ENCODE measurements at regions not wholly inside any gene's neighbourhood (a gene's known extent, or its start where the extent isn't known, plus 50 kb on each side); places are given as distances from the start of the nearest gene placed in this dataset.
A peak's percentile ranks its signal among the peaks of the same experiment; 100 is the strongest.

GRCh38 chr7:77484785-77485184 is 52.3 kb upstream of the PTPN12 start:
- no peak for DNase-seq (ENCODE audit: low read depth in 1 of 2, low spot score in 1 of 2)
- Histone ChIP-seq H3K4me3 (replicated peaks; ENCODE audit: insufficient read depth, low read length) (no peak overlapping the region), H3K27ac (replicated peaks) (no peak overlapping the region), H3K27me3 (ENCODE audit: insufficient read depth, poor library complexity, severe bottlenecking) (no peaks in the 10 kb centered on the region)
- TF ChIP-seq, protein P1, sequence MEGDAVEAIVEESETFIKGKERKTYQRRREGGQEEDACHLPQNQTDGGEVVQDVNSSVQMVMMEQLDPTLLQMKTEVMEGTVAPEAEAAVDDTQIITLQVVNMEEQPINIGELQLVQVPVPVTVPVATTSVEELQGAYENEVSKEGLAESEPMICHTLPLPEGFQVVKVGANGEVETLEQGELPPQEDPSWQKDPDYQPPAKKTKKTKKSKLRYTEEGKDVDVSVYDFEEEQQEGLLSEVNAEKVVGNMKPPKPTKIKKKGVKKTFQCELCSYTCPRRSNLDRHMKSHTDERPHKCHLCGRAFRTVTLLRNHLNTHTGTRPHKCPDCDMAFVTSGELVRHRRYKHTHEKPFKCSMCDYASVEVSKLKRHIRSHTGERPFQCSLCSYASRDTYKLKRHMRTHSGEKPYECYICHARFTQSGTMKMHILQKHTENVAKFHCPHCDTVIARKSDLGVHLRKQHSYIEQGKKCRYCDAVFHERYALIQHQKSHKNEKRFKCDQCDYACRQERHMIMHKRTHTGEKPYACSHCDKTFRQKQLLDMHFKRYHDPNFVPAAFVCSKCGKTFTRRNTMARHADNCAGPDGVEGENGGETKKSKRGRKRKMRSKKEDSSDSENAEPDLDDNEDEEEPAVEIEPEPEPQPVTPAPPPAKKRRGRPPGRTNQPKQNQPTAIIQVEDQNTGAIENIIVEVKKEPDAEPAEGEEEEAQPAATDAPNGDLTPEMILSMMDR (IDR thresholded peaks at IDR 0.05; ENCODE audit: insufficient read depth, low read length) = no peak
- TF ChIP-seq POLR2AphosphoS5 (IDR thresholded peaks at IDR 0.05; ENCODE audit: low read depth) = no peak
- no peak for TF ChIP-seq GABPA (IDR thresholded peaks at IDR 0.05; ENCODE audit: low read depth)
- TF ChIP-seq SPI1 (IDR thresholded peaks at IDR 0.05; ENCODE audit: borderline replicate concordance, low read depth) = no peak
- TF ChIP-seq, protein P2, sequence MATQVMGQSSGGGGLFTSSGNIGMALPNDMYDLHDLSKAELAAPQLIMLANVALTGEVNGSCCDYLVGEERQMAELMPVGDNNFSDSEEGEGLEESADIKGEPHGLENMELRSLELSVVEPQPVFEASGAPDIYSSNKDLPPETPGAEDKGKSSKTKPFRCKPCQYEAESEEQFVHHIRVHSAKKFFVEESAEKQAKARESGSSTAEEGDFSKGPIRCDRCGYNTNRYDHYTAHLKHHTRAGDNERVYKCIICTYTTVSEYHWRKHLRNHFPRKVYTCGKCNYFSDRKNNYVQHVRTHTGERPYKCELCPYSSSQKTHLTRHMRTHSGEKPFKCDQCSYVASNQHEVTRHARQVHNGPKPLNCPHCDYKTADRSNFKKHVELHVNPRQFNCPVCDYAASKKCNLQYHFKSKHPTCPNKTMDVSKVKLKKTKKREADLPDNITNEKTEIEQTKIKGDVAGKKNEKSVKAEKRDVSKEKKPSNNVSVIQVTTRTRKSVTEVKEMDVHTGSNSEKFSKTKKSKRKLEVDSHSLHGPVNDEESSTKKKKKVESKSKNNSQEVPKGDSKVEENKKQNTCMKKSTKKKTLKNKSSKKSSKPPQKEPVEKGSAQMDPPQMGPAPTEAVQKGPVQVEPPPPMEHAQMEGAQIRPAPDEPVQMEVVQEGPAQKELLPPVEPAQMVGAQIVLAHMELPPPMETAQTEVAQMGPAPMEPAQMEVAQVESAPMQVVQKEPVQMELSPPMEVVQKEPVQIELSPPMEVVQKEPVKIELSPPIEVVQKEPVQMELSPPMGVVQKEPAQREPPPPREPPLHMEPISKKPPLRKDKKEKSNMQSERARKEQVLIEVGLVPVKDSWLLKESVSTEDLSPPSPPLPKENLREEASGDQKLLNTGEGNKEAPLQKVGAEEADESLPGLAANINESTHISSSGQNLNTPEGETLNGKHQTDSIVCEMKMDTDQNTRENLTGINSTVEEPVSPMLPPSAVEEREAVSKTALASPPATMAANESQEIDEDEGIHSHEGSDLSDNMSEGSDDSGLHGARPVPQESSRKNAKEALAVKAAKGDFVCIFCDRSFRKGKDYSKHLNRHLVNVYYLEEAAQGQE (IDR thresholded peaks at IDR 0.05; ENCODE audit: insufficient replicate concordance, low read depth) = no peak

DNA sequence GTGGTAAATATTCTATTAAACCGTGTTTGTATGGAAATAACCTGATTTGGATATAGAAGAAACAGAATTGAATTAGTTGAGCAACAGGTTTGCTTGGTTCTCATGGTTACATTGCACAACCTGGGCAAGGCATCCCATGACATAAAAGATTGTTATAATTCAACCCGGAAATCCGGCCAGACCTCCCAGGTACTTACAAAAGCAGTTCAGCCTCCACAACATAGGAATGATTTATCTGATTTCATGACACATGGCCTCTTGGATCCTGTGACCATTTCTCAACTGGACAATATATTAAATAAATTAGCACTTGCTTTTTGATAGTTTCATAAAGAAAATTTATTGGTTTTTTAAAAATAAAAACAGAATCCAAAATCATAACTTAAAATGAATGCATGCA is 55.1 kb upstream of the PTPN12 start:
- H3K27me3 ChIP-seq (ENCODE audit: insufficient read depth, poor library complexity, severe bottlenecking) = no peaks in the 10 kb centered on the region
- TF ChIP-seq, protein P2 (IDR thresholded peaks at IDR 0.05; ENCODE audit: insufficient replicate concordance, low read depth) = no peak
- TF ChIP-seq GABPA (IDR thresholded peaks at IDR 0.05; ENCODE audit: low read depth) = peak; percentile 37; the same call in 1 of the 2 replicates
- DNase-seq (ENCODE audit: low read depth in 1 of 2, low spot score in 1 of 2) = peak; percentile 63 to 89
- H3K27ac ChIP-seq (replicated peaks) = peak overlapping the region; percentile 77
- no peak overlapping the region for H3K4me3 ChIP-seq (replicated peaks; ENCODE audit: insufficient read depth, low read length)

GRCh38 chr7:77481615-77482014 is 55.5 kb upstream of the PTPN12 start:
- TF ChIP-seq GABPA (IDR thresholded peaks at IDR 0.05; ENCODE audit: low read depth) (no peak), POLR2AphosphoS5 (IDR thresholded peaks at IDR 0.05; ENCODE audit: low read depth) (no peak), SPI1 (IDR thresholded peaks at IDR 0.05; ENCODE audit: borderline replicate concordance, low read depth) (no peak)
- TF ChIP-seq, protein P2 (IDR thresholded peaks at IDR 0.05; ENCODE audit: insufficient replicate concordance, low read depth) = no peak
- TF ChIP-seq, protein P1 (IDR thresholded peaks at IDR 0.05; ENCODE audit: insufficient read depth, low read length) = no peak
- no peak overlapping the region for H3K4me3 ChIP-seq (replicated peaks; ENCODE audit: insufficient read depth, low read length)
- no peak for DNase-seq (ENCODE audit: low read depth in 1 of 2, low spot score in 1 of 2)
- H3K27me3 ChIP-seq (ENCODE audit: insufficient read depth, poor library complexity, severe bottlenecking) = no peaks in the 10 kb centered on the region
- H3K27ac ChIP-seq (replicated peaks) = peak overlapping the region; percentile 77
